ENCODE measurements at regions not wholly inside any gene's neighbourhood (a gene's known extent, or its start where the extent isn't known, plus 50 kb on each side); places are given as distances from the start of the nearest gene placed in this dataset.

DNA sequence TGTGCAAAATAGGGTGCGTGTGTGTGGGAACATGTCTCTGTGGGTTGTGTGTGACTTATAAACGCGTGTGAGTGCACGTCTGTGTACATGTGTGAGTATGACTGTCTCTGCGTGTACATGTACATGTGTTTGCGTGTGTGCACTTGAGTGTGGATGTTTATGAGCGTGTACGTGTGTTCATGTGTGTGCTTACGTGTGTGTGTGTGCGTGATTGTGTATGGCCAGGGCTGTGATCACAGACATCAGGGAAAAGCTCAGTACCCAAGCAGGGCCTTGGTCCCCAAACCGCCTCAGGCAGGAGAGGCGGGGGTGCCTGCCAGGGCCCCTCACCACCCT lies 326.3 kb upstream of the DIO3 start:
- DNase-seq = no peak
- Histone ChIP-seq H3K27me3 (ENCODE audit: low read depth) (peaks cover 70% of the 10 kb centered on the region), H3K9me3 (replicated peaks) (no peaks in the 10 kb centered on the region), H3K27ac (replicated peaks) (no peak overlapping the region), H3K36me3 (no peaks in the 10 kb centered on the region), H3K4me3 (no peak overlapping the region), H3K4me1 (no peaks in the 10 kb centered on the region)
- intact Hi-C loops (cut with micrococcal nuclease) = no loop called here
- TF ChIP-seq, protein P1, sequence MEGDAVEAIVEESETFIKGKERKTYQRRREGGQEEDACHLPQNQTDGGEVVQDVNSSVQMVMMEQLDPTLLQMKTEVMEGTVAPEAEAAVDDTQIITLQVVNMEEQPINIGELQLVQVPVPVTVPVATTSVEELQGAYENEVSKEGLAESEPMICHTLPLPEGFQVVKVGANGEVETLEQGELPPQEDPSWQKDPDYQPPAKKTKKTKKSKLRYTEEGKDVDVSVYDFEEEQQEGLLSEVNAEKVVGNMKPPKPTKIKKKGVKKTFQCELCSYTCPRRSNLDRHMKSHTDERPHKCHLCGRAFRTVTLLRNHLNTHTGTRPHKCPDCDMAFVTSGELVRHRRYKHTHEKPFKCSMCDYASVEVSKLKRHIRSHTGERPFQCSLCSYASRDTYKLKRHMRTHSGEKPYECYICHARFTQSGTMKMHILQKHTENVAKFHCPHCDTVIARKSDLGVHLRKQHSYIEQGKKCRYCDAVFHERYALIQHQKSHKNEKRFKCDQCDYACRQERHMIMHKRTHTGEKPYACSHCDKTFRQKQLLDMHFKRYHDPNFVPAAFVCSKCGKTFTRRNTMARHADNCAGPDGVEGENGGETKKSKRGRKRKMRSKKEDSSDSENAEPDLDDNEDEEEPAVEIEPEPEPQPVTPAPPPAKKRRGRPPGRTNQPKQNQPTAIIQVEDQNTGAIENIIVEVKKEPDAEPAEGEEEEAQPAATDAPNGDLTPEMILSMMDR (IDR thresholded peaks at IDR 0.05; ENCODE audit: borderline replicate concordance) = no peak

DNA sequence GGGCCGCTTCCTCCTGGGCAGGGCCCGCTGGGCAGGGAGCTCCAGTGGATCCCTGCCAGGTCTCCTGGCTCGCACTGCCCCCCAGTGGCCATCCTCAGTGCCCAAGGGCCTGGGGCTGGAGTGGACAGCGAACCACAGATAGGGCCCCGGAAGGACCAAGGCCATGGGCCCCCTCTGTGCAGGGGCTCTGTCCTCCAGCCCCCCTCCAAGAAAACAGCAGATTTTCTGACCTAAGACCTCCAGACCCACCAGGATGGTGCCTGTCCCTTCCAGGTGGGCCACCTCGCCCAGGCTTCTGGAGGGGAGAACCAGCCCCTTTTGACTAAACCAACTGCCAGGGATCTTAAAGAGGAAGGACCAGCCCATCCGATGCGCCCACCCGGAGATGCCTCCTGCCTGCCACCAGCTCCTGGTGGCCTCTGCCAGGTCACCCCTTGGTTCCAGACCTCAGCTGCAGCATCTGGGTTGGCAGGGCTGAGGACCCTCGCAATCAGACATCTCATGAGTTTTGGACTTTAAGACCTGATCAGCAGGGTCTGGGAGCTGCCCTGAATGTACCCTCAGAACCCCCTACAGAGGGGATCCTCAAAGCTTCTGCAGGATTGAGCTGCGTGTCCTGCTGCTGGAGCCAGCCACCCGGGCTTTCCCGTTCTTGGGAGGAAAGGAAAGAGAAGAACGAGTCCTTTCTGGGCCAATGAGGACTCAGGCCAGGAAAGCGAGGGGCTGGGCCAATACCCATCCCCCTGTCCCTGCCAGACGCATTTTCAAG lies 325.8 kb upstream of the DIO3 start:
- no peaks in the 10 kb centered on the region for H3K36me3 ChIP-seq
- TF ChIP-seq, protein P1 (IDR thresholded peaks at IDR 0.05; ENCODE audit: borderline replicate concordance) = peak; percentile 68
- peaks cover 76% of the 10 kb centered on the region for H3K27me3 ChIP-seq (ENCODE audit: low read depth)
- peaks cover under 1% of the 10 kb centered on the region for H3K9me3 ChIP-seq (replicated peaks)
- intact Hi-C loops (cut with micrococcal nuclease) = no loop called here
- H3K27ac ChIP-seq (replicated peaks) = no peak overlapping the region
- H3K4me3 ChIP-seq = no peak overlapping the region
- DNase-seq = peak; percentile 50
- H3K4me1 ChIP-seq = no peaks in the 10 kb centered on the region

DNA sequence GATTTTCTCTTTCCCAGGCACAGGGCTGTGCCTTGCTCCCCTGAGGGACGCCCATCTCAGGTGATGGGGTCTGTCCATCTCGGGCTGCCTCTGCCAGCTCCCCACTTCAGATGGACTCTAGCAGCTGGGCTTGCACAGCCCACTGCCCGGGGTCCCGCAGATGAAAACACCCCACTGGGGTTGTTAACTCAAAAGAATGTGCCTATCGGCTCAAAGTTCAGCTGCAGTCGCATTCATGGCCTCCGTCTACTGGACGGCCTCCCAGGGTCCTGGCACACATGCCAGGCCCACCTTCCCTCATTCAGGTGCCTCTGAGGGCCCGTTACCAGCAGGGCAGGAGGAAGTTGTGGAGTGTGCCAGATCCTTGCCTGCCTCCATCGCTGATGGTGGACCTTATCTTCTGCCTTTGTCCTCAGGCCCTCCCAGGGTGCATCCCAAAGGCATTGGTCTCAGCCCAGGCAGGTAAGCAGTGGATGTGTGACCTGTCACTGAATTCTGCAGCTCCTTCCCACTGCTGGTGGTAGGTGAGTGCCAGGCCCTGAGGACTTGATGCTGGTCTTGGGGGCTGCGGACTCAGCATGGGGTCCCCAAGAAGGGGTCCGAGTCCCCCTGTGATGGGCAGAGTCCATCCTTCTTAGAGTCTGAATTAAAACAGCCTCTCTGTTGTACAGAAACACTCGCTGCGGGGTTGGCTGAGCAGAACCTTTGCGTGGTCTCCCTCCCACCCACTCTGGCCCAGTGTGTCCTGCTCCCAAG lies 324.6 kb upstream of the DIO3 start:
- no peaks in the 10 kb centered on the region for H3K4me1 ChIP-seq
- DNase-seq = no peak
- no peak overlapping the region for H3K4me3 ChIP-seq
- no peak overlapping the region for H3K27ac ChIP-seq (replicated peaks)
- intact Hi-C loops (cut with micrococcal nuclease) = no loop called here
- peaks cover 9% of the 10 kb centered on the region for H3K9me3 ChIP-seq (replicated peaks)
- TF ChIP-seq, protein P1 (IDR thresholded peaks at IDR 0.05; ENCODE audit: borderline replicate concordance) = no peak
- no peaks in the 10 kb centered on the region for H3K36me3 ChIP-seq
- peaks cover 86% of the 10 kb centered on the region for H3K27me3 ChIP-seq (ENCODE audit: low read depth)

DNA sequence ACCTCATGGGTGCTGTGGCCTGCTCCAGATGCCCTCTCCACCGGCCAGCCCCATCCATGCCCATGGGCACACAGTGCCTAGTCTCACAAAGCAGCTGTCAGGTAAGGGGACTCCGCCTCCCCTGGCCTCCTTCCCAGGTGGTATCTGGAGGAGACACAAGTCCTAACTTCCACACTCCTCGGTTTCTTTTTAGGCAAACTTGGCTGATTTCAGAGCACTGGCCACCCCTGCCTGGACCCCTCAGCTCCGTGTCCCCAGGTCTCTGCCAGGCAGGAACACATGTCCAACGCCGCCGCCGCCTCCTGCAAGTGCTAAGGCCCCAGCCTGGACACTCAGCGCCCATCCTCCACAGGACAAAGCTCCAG lies 324.1 kb upstream of the DIO3 start:
- DNase-seq = no peak
- H3K9me3 ChIP-seq (replicated peaks) = peaks cover 9% of the 10 kb centered on the region
- TF ChIP-seq, protein P1 (IDR thresholded peaks at IDR 0.05; ENCODE audit: borderline replicate concordance) = no peak
- no peaks in the 10 kb centered on the region for H3K4me1 ChIP-seq
- intact Hi-C loops (cut with micrococcal nuclease) = no loop called here
- no peaks in the 10 kb centered on the region for H3K36me3 ChIP-seq
- H3K4me3 ChIP-seq = no peak overlapping the region
- H3K27me3 ChIP-seq (ENCODE audit: low read depth) = peaks cover 91% of the 10 kb centered on the region
- H3K27ac ChIP-seq (replicated peaks) = no peak overlapping the region

DNA sequence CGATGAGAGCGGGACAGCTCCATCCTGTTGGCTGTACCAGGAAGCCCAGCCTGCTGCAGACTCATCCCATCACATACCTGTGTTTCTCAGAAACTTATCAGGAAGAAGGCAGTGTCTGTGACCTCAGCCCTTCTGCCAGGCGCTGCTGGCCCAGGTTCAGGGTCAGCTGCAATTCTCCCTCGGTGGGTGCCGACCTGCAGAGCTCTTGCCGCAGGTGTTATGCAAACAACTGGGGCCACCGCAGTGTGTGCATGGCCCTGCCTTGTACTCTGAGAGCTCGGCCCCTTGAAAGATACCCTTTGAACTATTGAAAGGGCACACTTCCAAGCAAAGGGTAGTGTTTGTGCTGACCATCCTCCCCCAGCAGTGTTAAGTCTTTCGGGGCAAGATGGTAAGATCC lies 322.2 kb upstream of the DIO3 start:
- Histone ChIP-seq H3K36me3 (no peaks in the 10 kb centered on the region), H3K27me3 (ENCODE audit: low read depth) (peaks cover 84% of the 10 kb centered on the region), H3K27ac (replicated peaks) (no peak overlapping the region), H3K9me3 (replicated peaks) (peaks cover 9% of the 10 kb centered on the region), H3K4me1 (no peaks in the 10 kb centered on the region), H3K4me3 (no peak overlapping the region)
- intact Hi-C loops (cut with micrococcal nuclease) = no loop called here
- TF ChIP-seq, protein P1 (IDR thresholded peaks at IDR 0.05; ENCODE audit: borderline replicate concordance) = no peak
- no peak for DNase-seq
